ENCODE measurements at regions not wholly inside any gene's neighbourhood (a gene's known extent, or its start where the extent isn't known, plus 50 kb on each side); places are given as distances from the start of the nearest gene placed in this dataset.

DNA sequence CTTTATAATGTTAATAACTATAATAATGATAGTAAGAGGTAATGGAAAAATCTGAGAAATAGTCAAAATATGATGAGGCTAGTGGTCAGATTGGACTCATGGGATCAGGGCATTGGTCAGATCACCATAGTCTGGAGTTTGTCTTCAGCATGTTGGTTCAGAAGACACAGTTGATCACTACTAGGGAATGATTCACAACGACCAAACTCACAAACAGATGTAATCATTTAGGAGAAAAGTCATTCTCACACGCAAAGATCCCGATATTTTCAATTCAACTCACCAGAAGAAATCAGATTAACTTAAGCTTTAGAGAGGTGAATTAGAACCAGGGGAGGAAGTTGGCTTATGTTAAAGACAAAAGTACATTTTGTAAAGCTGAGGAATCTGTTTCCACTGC lies 131.8 kb downstream of the LURAP1L start:
- no peak overlapping the region for H3K27ac Mint-ChIP-seq

DNA sequence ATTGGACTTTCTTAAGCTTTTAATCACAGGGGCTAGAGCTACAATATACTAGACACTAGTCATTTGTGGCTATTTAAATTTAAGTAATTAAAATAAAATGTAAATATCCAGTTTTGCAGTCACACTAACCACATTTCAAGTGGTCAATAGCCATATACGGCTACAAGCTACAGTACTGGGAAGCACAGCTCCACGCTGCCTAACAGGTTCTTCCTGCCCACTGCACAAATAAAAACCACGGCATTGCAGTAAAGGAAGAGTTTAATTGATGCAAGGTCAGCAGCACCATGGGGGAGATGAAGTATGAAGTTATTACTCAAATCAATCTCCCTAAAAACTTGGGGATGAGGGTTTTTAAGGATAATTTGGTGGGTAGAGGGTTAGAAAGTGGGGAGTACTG lies 134.1 kb downstream of the LURAP1L start:
- ChIA-PET CTCF (no interaction called here), POLR2A (no interaction called here)
- intact Hi-C loops (cut with DNase I, micrococcal nuclease), result no loop called here
- Histone ChIP-seq H3K9me3 (ENCODE audit: control insufficient read depth in 1 of 2, insufficient read depth in 1 of 2, low read length in 2 of 2) (peaks cover 0 to 3% of the 10 kb centered on the region in 2 experiments), H3K4me3 (ENCODE audit: low read length) (no peak overlapping the region), H3K36me3 (ENCODE audit: insufficient read depth, low read length) (no peaks in the 10 kb centered on the region), H3K27ac (ENCODE audit: low read depth in 1 of 2, low read length in 2 of 2) (no peak overlapping the region), H3K4me1 (ENCODE audit: insufficient read depth, low read length) (no peaks in the 10 kb centered on the region), H3K27me3 (ENCODE audit: control insufficient read depth in 1 of 2, insufficient read depth in 2 of 2, low read length in 2 of 2) (no peaks in the 10 kb centered on the region)
- no peaks in the 10 kb centered on the region for H3K27me3 Mint-ChIP-seq
- H3K36me3 Mint-ChIP-seq (ENCODE audit: low read depth), result no peaks in the 10 kb centered on the region
- DNase-seq (no peak), ATAC-seq (ENCODE audit: poor library complexity) (no peak)
- no peak overlapping the region for H3K4me3 Mint-ChIP-seq
- H3K27ac Mint-ChIP-seq, result no peak overlapping the region
- H3K4me1 Mint-ChIP-seq (ENCODE audit: low read depth), result no peaks in the 10 kb centered on the region
- H3K9me3 Mint-ChIP-seq, result peaks cover 10% of the 10 kb centered on the region
- TF ChIP-seq CTCF (IDR thresholded peaks at IDR 0.05), result no peak

More for the DNA sequence above, 131.8 kb downstream of the LURAP1L start:
- H3K27me3 Mint-ChIP-seq, result no peaks in the 10 kb centered on the region
- intact Hi-C loops (cut with DNase I, micrococcal nuclease), result no loop called here
- no peaks in the 10 kb centered on the region for H3K9me3 ChIP-seq (ENCODE audit: control insufficient read depth in 1 of 2, insufficient read depth in 1 of 2, low read length in 2 of 2)
- no peak overlapping the region for H3K27ac ChIP-seq (ENCODE audit: low read depth in 1 of 2, low read length in 2 of 2)
- no peak for DNase-seq
- no peak for TF ChIP-seq CTCF (IDR thresholded peaks at IDR 0.05)
- H3K36me3 Mint-ChIP-seq (ENCODE audit: low read depth), result no peaks in the 10 kb centered on the region
- CTCF ChIA-PET, result no interaction called here
- H3K4me3 Mint-ChIP-seq, result no peak overlapping the region
- POLR2A ChIA-PET, result no interaction called here
- no peaks in the 10 kb centered on the region for H3K27me3 ChIP-seq (ENCODE audit: control insufficient read depth in 1 of 2, insufficient read depth in 2 of 2, low read length in 2 of 2)
- H3K4me1 Mint-ChIP-seq (ENCODE audit: low read depth), result no peaks in the 10 kb centered on the region
- no peak for ATAC-seq (ENCODE audit: poor library complexity)
- peaks cover 18% of the 10 kb centered on the region for H3K9me3 Mint-ChIP-seq
- no peaks in the 10 kb centered on the region for H3K36me3 ChIP-seq (ENCODE audit: insufficient read depth, low read length)
- H3K4me1 ChIP-seq (ENCODE audit: insufficient read depth, low read length), result no peaks in the 10 kb centered on the region
- no peak overlapping the region for H3K4me3 ChIP-seq (ENCODE audit: low read length)

DNA sequence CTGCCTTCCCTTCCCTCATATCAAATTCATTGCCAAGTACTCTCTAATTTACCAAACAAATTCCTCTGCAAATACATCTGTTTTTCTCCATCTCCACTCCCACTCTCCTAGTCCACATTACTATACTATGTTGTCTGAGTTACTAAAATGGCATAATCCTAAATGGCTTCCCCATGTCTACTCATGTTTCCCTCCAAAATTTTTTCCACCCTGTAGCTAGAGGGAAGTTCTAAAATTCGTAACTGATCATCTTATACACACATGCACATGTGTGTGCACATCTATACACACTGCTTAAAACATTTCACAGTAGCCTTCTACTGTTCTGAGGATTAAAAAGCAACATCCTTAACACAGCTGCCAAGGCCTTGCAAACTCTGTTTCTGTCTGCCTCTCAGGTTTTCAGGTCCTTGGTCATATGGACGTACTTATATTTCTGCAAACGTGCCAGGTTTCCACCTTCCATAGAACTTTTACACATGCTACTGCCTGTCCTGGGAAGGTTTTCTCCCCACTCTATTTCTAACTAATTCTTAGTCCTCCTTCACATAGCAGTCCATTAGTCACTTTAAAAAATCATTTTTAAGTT lies 140.6 kb downstream of the LURAP1L start:
- H3K27me3 Mint-ChIP-seq, result no peaks in the 10 kb centered on the region
- H3K4me1 Mint-ChIP-seq (ENCODE audit: low read depth), result no peaks in the 10 kb centered on the region
- peaks cover 2% of the 10 kb centered on the region for H3K9me3 Mint-ChIP-seq

More for the DNA sequence above, 140.6 kb downstream of the LURAP1L start:
- CTCF ChIA-PET, result no interaction called here
- no peak overlapping the region for H3K27ac ChIP-seq (ENCODE audit: low read depth in 1 of 2, low read length in 2 of 2)
- intact Hi-C loops (cut with DNase I, micrococcal nuclease), result no loop called here
- no peak overlapping the region for H3K27ac Mint-ChIP-seq
- H3K27me3 ChIP-seq (ENCODE audit: control insufficient read depth in 1 of 2, insufficient read depth in 2 of 2, low read length in 2 of 2), result no peaks in the 10 kb centered on the region
- POLR2A ChIA-PET, result no interaction called here
- no peak overlapping the region for H3K4me3 ChIP-seq (ENCODE audit: low read length)
- ATAC-seq (ENCODE audit: poor library complexity), result no peak
- H3K4me1 ChIP-seq (ENCODE audit: insufficient read depth, low read length), result no peaks in the 10 kb centered on the region
- no peaks in the 10 kb centered on the region for H3K36me3 ChIP-seq (ENCODE audit: insufficient read depth, low read length)
- no peak for DNase-seq
- peaks cover 3 to 4% of the 10 kb centered on the region in 2 experiments for H3K9me3 ChIP-seq (ENCODE audit: control insufficient read depth in 1 of 2, insufficient read depth in 1 of 2, low read length in 2 of 2)
- H3K36me3 Mint-ChIP-seq (ENCODE audit: low read depth), result no peaks in the 10 kb centered on the region
- TF ChIP-seq CTCF (IDR thresholded peaks at IDR 0.05), result no peak
- H3K4me3 Mint-ChIP-seq, result no peak overlapping the region
